H9 (cell line): ENCODE measurements at regions not wholly inside any gene's neighbourhood (a gene's known extent, or its start where the extent isn't known, plus 50 kb on each side); places are given as distances from the start of the nearest gene placed in this dataset.

ENCODE experiments used
- DNase-seq: peaks from one replicate; pipeline ENCODE4 v3.0.0-alpha.2; 2017
- H2AFZ ChIP-seq: one replicate; pipeline ENCODE4 v1.6.1; 2013; ENCODE audit warnings: mild to moderate bottlenecking, low read length, control low read depth, moderate library complexity
- H2AK5ac ChIP-seq: 2 replicates; pipeline ENCODE4 v1.6.1; 2013; ENCODE audit warnings: low read length, control low read depth, mixed read lengths; ENCODE audit not compliant: insufficient read length
- H2BK120ac ChIP-seq: one replicate; pipeline ENCODE4 v1.6.1; 2013; ENCODE audit warnings: low read depth, mild to moderate bottlenecking, low read length, control low read depth, inconsistent platforms; ENCODE audit not compliant: poor library complexity, severe bottlenecking
- H2BK12ac ChIP-seq: 2 replicates; pipeline ENCODE4 v1.6.1; 2013; ENCODE audit warnings: low read length, control low read depth, mixed read lengths, low read depth; ENCODE audit not compliant: insufficient read length
- H2BK15ac ChIP-seq: 2 replicates; pipeline ENCODE4 v1.6.1; 2013; ENCODE audit warnings: low read depth, low read length, control low read depth
- H2BK20ac ChIP-seq: one replicate; pipeline ENCODE4 v1.6.1; 2013; ENCODE audit warnings: low read depth, mild to moderate bottlenecking, low read length, control low read depth, inconsistent platforms; ENCODE audit not compliant: poor library complexity, severe bottlenecking
- H2BK5ac ChIP-seq: 2 replicates; pipeline ENCODE4 v1.6.1; 2013; ENCODE audit warnings: low read length, control low read depth, mixed read lengths; ENCODE audit not compliant: insufficient read length
- H3K14ac ChIP-seq: 2 replicates; pipeline ENCODE4 v1.6.1; 2013; ENCODE audit warnings: low read length, control low read depth; ENCODE audit not compliant: insufficient read depth
- H3K18ac ChIP-seq: 2 replicates; pipeline ENCODE4 v1.6.1; 2013; ENCODE audit warnings: low read depth, mild to moderate bottlenecking, mixed read lengths, low read length, control low read depth; ENCODE audit not compliant: insufficient read length
- H3K23ac ChIP-seq: 2 replicates; pipeline ENCODE4 v1.6.1; 2013; ENCODE audit warnings: low read length, control low read depth, mixed read lengths, low read depth; ENCODE audit not compliant: insufficient read length
- H3K23me2 ChIP-seq: 2 replicates; pipeline ENCODE4 v1.6.1; 2013; ENCODE audit warnings: low read depth, mild to moderate bottlenecking, mixed read lengths, low read length, control low read depth; ENCODE audit not compliant: insufficient read length, poor library complexity, severe bottlenecking
- H3K27ac ChIP-seq: 2 replicates; pipeline ENCODE4 v1.5.1; 2013; ENCODE audit warnings: low read length, control low read depth, mixed read lengths, low read depth; ENCODE audit not compliant: insufficient read length
- H3K27me3 ChIP-seq: 2 replicates; pipeline ENCODE4 v1.6.1; 2013; ENCODE audit warnings: low read length, control low read depth, inconsistent platforms; ENCODE audit not compliant: insufficient read depth
- H3K4ac ChIP-seq: 2 replicates; pipeline ENCODE4 v1.6.1; 2013; ENCODE audit warnings: low read depth, mild to moderate bottlenecking, control low read depth, inconsistent platforms, low read length, moderate library complexity
- H3K4me1 ChIP-seq: 2 replicates; pipeline ENCODE4 v1.6.1; 2013; ENCODE audit warnings: low read length, control low read depth, inconsistent platforms; ENCODE audit not compliant: insufficient read depth
- H3K4me2 ChIP-seq: 2 replicates; pipeline ENCODE4 v1.6.1; 2013; ENCODE audit warnings: low read length, control low read depth, mixed read lengths; ENCODE audit not compliant: insufficient read length, insufficient read depth
- H3K56ac ChIP-seq: 2 replicates; pipeline ENCODE4 v1.6.1; 2013; ENCODE audit warnings: low read depth, mild to moderate bottlenecking, mixed read lengths, low read length, control low read depth; ENCODE audit not compliant: insufficient read length
- H3K79me1 ChIP-seq: 2 replicates; pipeline ENCODE4 v1.6.1; 2013; ENCODE audit warnings: low read depth, mild to moderate bottlenecking, moderate library complexity, low read length, control low read depth, inconsistent platforms; ENCODE audit not compliant: insufficient read depth, poor library complexity, severe bottlenecking
- H3K79me2 ChIP-seq: 2 replicates; pipeline ENCODE4 v1.6.1; 2013; ENCODE audit warnings: low read length, control low read depth, inconsistent platforms; ENCODE audit not compliant: insufficient read depth
- H3K9ac ChIP-seq: 2 replicates; pipeline ENCODE4 v1.6.1; 2013; ENCODE audit warnings: low read length, control low read depth, mixed read lengths; ENCODE audit not compliant: insufficient read length; ENCODE audit errors: extremely low read depth
- H3K9me3 ChIP-seq: one replicate; pipeline ENCODE4 v1.6.1; 2013; ENCODE audit warnings: low read depth, low read length, inconsistent platforms; ENCODE audit not compliant: control insufficient read depth
- H3T11ph ChIP-seq: one replicate; pipeline ENCODE4 v1.6.1; 2013; ENCODE audit warnings: mild to moderate bottlenecking, low read length, control low read depth, inconsistent platforms
- H4K20me1 ChIP-seq: one replicate; pipeline ENCODE4 v1.6.1; 2013; ENCODE audit not compliant: control insufficient read depth, insufficient read length, insufficient read depth
- H4K5ac ChIP-seq: 2 replicates; pipeline ENCODE4 v1.6.1; 2013; ENCODE audit warnings: low read depth, mild to moderate bottlenecking, mixed read lengths, low read length, control low read depth; ENCODE audit not compliant: insufficient read length
- H4K8ac ChIP-seq: replicated peaks from 2 replicates; pipeline ENCODE4 v1.6.1; 2013; ENCODE audit warnings: low read length, control low read depth, mixed read lengths, low read depth; ENCODE audit not compliant: insufficient read length
- H4K91ac ChIP-seq: 2 replicates; pipeline ENCODE4 v1.6.1; 2013; ENCODE audit warnings: low read depth, mild to moderate bottlenecking, moderate library complexity, mixed read lengths, low read length, control low read depth; ENCODE audit not compliant: insufficient read length
- H3K27ac Mint-ChIP-seq, 3 experiments: 2 replicates in 2 of 3; 3 replicates in 1 of 3; pipeline ENCODE4 v1.8.0; 2020 to 2021; ENCODE audit warnings: mixed read lengths in 3 of 3, mild to moderate bottlenecking in 1 of 3, moderate library complexity in 1 of 3
- H3K27me3 Mint-ChIP-seq: 2 replicates; pipeline ENCODE4 v1.8.0; 2021; ENCODE audit warnings: low read depth, mild to moderate bottlenecking, moderate library complexity, mixed read lengths
- H3K36me3 Mint-ChIP-seq, 3 experiments: 2 replicates in 2 of 3; 3 replicates in 1 of 3; pipeline ENCODE4 v1.8.0; 2020 to 2021; ENCODE audit warnings: low read depth in 3 of 3, mixed read lengths in 3 of 3; ENCODE audit not compliant: insufficient read depth in 1 of 3
- H3K4me1 Mint-ChIP-seq, 2 experiments: 2 replicates each; pipeline ENCODE4 v1.8.0; 2020; ENCODE audit warnings: mixed read lengths in 2 of 2
- H3K4me3 Mint-ChIP-seq, 2 experiments: 2 replicates in 1 of 2; 3 replicates in 1 of 2; pipeline ENCODE4 v1.8.0; 2020 to 2021; ENCODE audit warnings: mild to moderate bottlenecking in 2 of 2, mixed read lengths in 2 of 2, moderate library complexity in 1 of 2
- H3K9me3 Mint-ChIP-seq, 2 experiments: 2 replicates in 1 of 2; 3 replicates in 1 of 2; pipeline ENCODE4 v1.8.0; 2020; ENCODE audit warnings: mild to moderate bottlenecking in 2 of 2, mixed read lengths in 2 of 2, moderate library complexity in 1 of 2
- CTCF ChIP-seq: fragments of 200-600 bp; sonication (generic); conservative IDR thresholded peaks from 3 replicates; pipeline ENCODE4 v1.8.0; 2021; ENCODE audit warnings: antibody characterized with exemption, mild to moderate bottlenecking
- WGBS: extraction: QIAGEN DNeasy Blood & Tissue Kit; methylation state at CpG from one replicate; pipeline ENCODE4 v1.1.7; 2013; ENCODE audit warnings: missing lambda C conversion rate, low lambda C conversion rate, mixed read lengths; ENCODE audit not compliant: insufficient read length; ENCODE audit errors: extremely low coverage; 5-methylcytosine and 5-hydroxymethylcytosine counted together

GRCh38 chr17:6245301-6246177, 175.4 kb downstream of the WSCD1 start:
- H3K9ac ChIP-seq: no peak overlapping the region
- no peak for TF ChIP-seq CTCF
- peaks cover 7% of the 10 kb centered on the region; the same call in 1 of the 2 replicates for H3K4me1 ChIP-seq
- H3K4me3 Mint-ChIP-seq: no peak overlapping the region
- H2BK20ac ChIP-seq: no peak overlapping the region
- H3K9me3 Mint-ChIP-seq: no peaks in the 10 kb centered on the region; a peak in 1 of 5 replicates
- H2BK15ac ChIP-seq: no peak overlapping the region
- no peak overlapping the region for H3K23ac ChIP-seq
- no peak overlapping the region for H3T11ph ChIP-seq
- H3K27me3 ChIP-seq: no peaks in the 10 kb centered on the region
- H3K4me2 ChIP-seq: no peak overlapping the region
- no peaks in the 10 kb centered on the region for H3K79me2 ChIP-seq
- no peak overlapping the region for H3K4ac ChIP-seq
- no peak overlapping the region for H2BK120ac ChIP-seq
- no peak overlapping the region for H2BK12ac ChIP-seq
- no peaks in the 10 kb centered on the region for H3K36me3 Mint-ChIP-seq
- H4K20me1 ChIP-seq: no peaks in the 10 kb centered on the region
- H2AK5ac ChIP-seq: no peak overlapping the region
- peaks cover 2% of the 10 kb centered on the region; the same call in 1 of the 2 replicates for H3K27me3 Mint-ChIP-seq
- no peaks in the 10 kb centered on the region for H3K23me2 ChIP-seq
- WGBS: no CpG with 5 or more reads among the region's 8 CpGs
- peak; percentile 26 for DNase-seq
- no peak overlapping the region for H2BK5ac ChIP-seq
- no peak overlapping the region for H4K91ac ChIP-seq
- H2AFZ ChIP-seq: no peak overlapping the region
- H4K8ac ChIP-seq: no peak overlapping the region
- peaks cover 40 to 48% of the 10 kb centered on the region in 2 experiments for H3K4me1 Mint-ChIP-seq
- H3K18ac ChIP-seq: no peak overlapping the region
- no peak overlapping the region for H3K14ac ChIP-seq
- H3K56ac ChIP-seq: no peak overlapping the region
- no peaks in the 10 kb centered on the region for H3K9me3 ChIP-seq
- H3K27ac Mint-ChIP-seq: no peak overlapping the region; a peak in 1 of 7 replicates
- no peak overlapping the region for H3K27ac ChIP-seq
- H3K79me1 ChIP-seq: no peaks in the 10 kb centered on the region
- H4K5ac ChIP-seq: no peak overlapping the region
